Neural progenitor cell (in vitro differentiated cells): ENCODE measurements at regions not wholly inside any gene's neighbourhood (a gene's known extent, or its start where the extent isn't known, plus 50 kb on each side); places are given as distances from the start of the nearest gene placed in this dataset.

Experiments used
- DNase-seq: peaks from one replicate; pipeline ENCODE4 v3.0.0-alpha.2; 2016; ENCODE audit warnings: low spot score
- H2AFZ ChIP-seq: fragments of 200-600 bp; sonication (generic); replicated peaks from 2 replicates; pipeline ENCODE4 v1.6.1; 2016; ENCODE audit warnings: antibody characterized with exemption
- H3F3A ChIP-seq: fragments of 200-600 bp; sonication (generic); 2 replicates; pipeline ENCODE4 v1.6.1; 2016; ENCODE audit warnings: antibody characterized with exemption, low read depth
- H3K27ac ChIP-seq: fragments of 200-600 bp; sonication (generic); 2 replicates; pipeline ENCODE4 v1.5.1; 2016; ENCODE audit warnings: mild to moderate bottlenecking
- H3K27me3 ChIP-seq: fragments of 200-600 bp; sonication (generic); 2 replicates; pipeline ENCODE4 v1.6.1; 2016; ENCODE audit warnings: mild to moderate bottlenecking, moderate library complexity
- H3K36me3 ChIP-seq: fragments of 200-600 bp; sonication (generic); 2 replicates; pipeline ENCODE4 v1.5.1; 2016
- H3K4me1 ChIP-seq: fragments of 200-600 bp; sonication (generic); 2 replicates; pipeline ENCODE4 v1.6.1; 2016; ENCODE audit warnings: mixed run types
- H3K4me2 ChIP-seq: fragments of 200-600 bp; sonication (generic); 2 replicates; pipeline ENCODE4 v1.6.1; 2016
- H3K4me3 ChIP-seq: fragments of 200-600 bp; sonication (generic); 2 replicates; pipeline ENCODE4 v1.5.1; 2016
- H3K79me2 ChIP-seq: fragments of 200-600 bp; sonication (generic); 2 replicates; pipeline ENCODE4 v1.6.1; 2016; ENCODE audit warnings: low read depth
- H3K9ac ChIP-seq: fragments of 200-600 bp; sonication (generic); 2 replicates; pipeline ENCODE4 v1.6.1; 2016
- H3K9me3 ChIP-seq: fragments of 200-600 bp; sonication (generic); 2 replicates; pipeline ENCODE4 v1.5.1; 2016; ENCODE audit warnings: low read depth
- H4K20me1 ChIP-seq: fragments of 200-600 bp; sonication (generic); 2 replicates; pipeline ENCODE4 v1.6.1; 2016; ENCODE audit warnings: low read depth
- H3K27ac Mint-ChIP-seq: 3 replicates; pipeline ENCODE4 v1.8.0; 2021; ENCODE audit warnings: mixed read lengths
- H3K27me3 Mint-ChIP-seq: 2 replicates; pipeline ENCODE4 v1.8.0; 2022; ENCODE audit warnings: low read depth, mild to moderate bottlenecking, inconsistent platforms, moderate library complexity, mixed read lengths; ENCODE audit not compliant: insufficient read depth
- H3K36me3 Mint-ChIP-seq: 3 replicates; pipeline ENCODE4 v1.8.0; 2021; ENCODE audit warnings: mixed read lengths
- H3K4me1 Mint-ChIP-seq: 3 replicates; pipeline ENCODE4 v1.8.0; 2021; ENCODE audit warnings: mixed read lengths
- H3K4me3 Mint-ChIP-seq: 3 replicates; pipeline ENCODE4 v1.8.0; 2021; ENCODE audit warnings: mild to moderate bottlenecking, moderate library complexity, mixed read lengths
- H3K9me3 Mint-ChIP-seq: 3 replicates; pipeline ENCODE4 v1.8.0; 2020; ENCODE audit warnings: mixed read lengths
- EZH2 ChIP-seq: fragments of 200-600 bp; sonication (generic); IDR thresholded peaks from 2 replicates; pipeline ENCODE4 v1.6.1; 2017; ENCODE audit warnings: antibody characterized with exemption, mild to moderate bottlenecking, moderate library complexity
- EZH2phosphoT487 ChIP-seq: fragments of 200-600 bp; sonication (generic); IDR thresholded peaks from 2 replicates; pipeline ENCODE4 v1.6.1; 2017; ENCODE audit warnings: antibody characterized with exemption
- TF ChIP-seq, protein P1 (sequence below): fragments of 200-600 bp; sonication (generic); IDR thresholded peaks from 2 replicates; pipeline ENCODE4 v1.5.1; 2017; ENCODE audit warnings: antibody characterized with exemption, mild to moderate bottlenecking

DNA sequence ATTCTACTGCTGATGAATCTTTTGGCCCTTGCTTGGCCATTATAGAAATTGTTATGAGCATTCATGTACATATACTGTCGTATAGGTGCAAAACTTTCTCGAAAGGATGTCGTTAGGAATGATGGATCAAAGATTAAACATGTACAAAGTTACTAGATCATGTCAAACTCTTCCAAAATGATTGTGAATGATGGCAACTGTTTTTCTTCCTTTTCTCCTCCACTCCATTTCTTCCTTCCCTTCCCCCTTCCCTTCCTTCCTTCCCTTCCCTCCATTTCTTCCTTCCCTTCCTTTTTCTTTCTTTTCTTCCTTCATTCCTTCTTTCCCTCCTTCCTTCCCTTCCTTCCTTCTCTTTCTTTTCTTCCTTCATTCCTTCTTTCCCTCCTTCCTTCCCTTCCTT is 973.9 kb downstream of the CDH11 start:
- no peak overlapping the region for H3K4me2 ChIP-seq
- Mint-ChIP-seq H3K4me1 (peaks cover 6% of the 10 kb centered on the region), H3K9me3 (no peaks in the 10 kb centered on the region), H3K27ac (no peak overlapping the region), H3K36me3 (no peaks in the 10 kb centered on the region), H3K4me3 (no peak overlapping the region), H3K27me3 (no peaks in the 10 kb centered on the region)
- TF ChIP-seq EZH2phosphoT487 = no peak
- no peak for TF ChIP-seq EZH2
- TF ChIP-seq, protein P1, sequence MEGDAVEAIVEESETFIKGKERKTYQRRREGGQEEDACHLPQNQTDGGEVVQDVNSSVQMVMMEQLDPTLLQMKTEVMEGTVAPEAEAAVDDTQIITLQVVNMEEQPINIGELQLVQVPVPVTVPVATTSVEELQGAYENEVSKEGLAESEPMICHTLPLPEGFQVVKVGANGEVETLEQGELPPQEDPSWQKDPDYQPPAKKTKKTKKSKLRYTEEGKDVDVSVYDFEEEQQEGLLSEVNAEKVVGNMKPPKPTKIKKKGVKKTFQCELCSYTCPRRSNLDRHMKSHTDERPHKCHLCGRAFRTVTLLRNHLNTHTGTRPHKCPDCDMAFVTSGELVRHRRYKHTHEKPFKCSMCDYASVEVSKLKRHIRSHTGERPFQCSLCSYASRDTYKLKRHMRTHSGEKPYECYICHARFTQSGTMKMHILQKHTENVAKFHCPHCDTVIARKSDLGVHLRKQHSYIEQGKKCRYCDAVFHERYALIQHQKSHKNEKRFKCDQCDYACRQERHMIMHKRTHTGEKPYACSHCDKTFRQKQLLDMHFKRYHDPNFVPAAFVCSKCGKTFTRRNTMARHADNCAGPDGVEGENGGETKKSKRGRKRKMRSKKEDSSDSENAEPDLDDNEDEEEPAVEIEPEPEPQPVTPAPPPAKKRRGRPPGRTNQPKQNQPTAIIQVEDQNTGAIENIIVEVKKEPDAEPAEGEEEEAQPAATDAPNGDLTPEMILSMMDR = no peak
- no peak for DNase-seq
- H3F3A ChIP-seq = no peaks in the 10 kb centered on the region
- no peaks in the 10 kb centered on the region for H3K36me3 ChIP-seq
- H3K4me3 ChIP-seq = no peak overlapping the region
- H3K4me1 ChIP-seq = no peaks in the 10 kb centered on the region
- no peaks in the 10 kb centered on the region for H3K9me3 ChIP-seq
- no peaks in the 10 kb centered on the region for H3K27me3 ChIP-seq
- H3K79me2 ChIP-seq = no peaks in the 10 kb centered on the region
- H4K20me1 ChIP-seq = no peaks in the 10 kb centered on the region
- no peak overlapping the region for H3K9ac ChIP-seq
- no peak overlapping the region for H3K27ac ChIP-seq
- H2AFZ ChIP-seq = no peak overlapping the region

DNA sequence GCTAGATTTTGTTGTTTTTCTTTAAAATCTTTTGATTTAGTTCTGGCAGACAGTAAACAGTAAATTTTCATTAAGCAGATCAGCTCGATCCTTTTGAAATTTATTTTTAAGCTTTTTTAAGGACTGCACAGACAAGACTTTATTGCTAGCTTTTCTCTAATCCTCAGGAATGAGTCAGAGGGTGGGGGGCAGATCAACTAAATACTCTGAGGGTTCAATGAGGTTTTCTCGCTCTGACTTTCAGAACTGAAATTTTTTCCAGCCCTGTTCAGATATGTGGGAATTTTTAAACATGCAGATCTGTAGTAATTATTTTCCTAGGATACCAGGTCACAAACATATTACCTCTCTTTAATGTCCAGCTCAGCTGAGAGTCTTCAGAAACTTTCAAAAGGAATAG is 977.2 kb downstream of the CDH11 start:
- H3K36me3 Mint-ChIP-seq = no peaks in the 10 kb centered on the region
- no peak overlapping the region for H3K4me3 ChIP-seq
- no peak for DNase-seq
- no peak overlapping the region for H3K27ac ChIP-seq
- H3F3A ChIP-seq = no peaks in the 10 kb centered on the region
- H3K27me3 Mint-ChIP-seq = no peaks in the 10 kb centered on the region
- H3K9me3 Mint-ChIP-seq = no peaks in the 10 kb centered on the region
- H3K9me3 ChIP-seq = no peaks in the 10 kb centered on the region
- no peaks in the 10 kb centered on the region for H3K4me1 ChIP-seq
- H4K20me1 ChIP-seq = no peaks in the 10 kb centered on the region
- no peaks in the 10 kb centered on the region for H3K79me2 ChIP-seq
- H3K9ac ChIP-seq = no peak overlapping the region
- H3K4me1 Mint-ChIP-seq = peaks cover 4% of the 10 kb centered on the region
- H3K27ac Mint-ChIP-seq = no peak overlapping the region
- no peaks in the 10 kb centered on the region for H3K27me3 ChIP-seq
- no peak overlapping the region for H2AFZ ChIP-seq
- no peaks in the 10 kb centered on the region for H3K36me3 ChIP-seq
- no peak overlapping the region for H3K4me2 ChIP-seq
- H3K4me3 Mint-ChIP-seq = no peak overlapping the region
- no peak for TF ChIP-seq EZH2phosphoT487
- TF ChIP-seq, protein P1 = no peak
- TF ChIP-seq EZH2 = no peak

DNA sequence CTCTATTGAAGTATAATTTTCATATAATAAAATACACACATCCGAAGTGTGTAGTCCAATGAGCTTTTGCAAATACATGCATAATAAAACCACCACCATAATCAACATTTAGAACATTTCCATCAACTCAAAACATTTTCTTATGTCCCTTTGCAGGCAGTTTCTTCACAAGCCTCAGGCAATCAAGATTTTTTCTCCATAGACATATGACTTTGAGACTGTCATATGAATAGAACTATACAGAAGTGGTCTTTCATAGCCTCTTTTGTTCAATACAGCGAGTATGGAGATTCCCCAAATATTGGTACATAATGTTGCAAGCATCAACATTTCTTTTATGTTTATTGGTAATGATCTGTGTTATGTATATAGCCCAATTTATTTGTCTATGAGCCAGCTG is 983.2 kb downstream of the CDH11 start:
- Histone ChIP-seq H3F3A (no peaks in the 10 kb centered on the region), H3K4me3 (no peak overlapping the region), H2AFZ (no peak overlapping the region), H3K9me3 (no peaks in the 10 kb centered on the region), H3K36me3 (no peaks in the 10 kb centered on the region), H3K27ac (no peak overlapping the region), H3K79me2 (no peaks in the 10 kb centered on the region), H4K20me1 (no peaks in the 10 kb centered on the region), H3K27me3 (no peaks in the 10 kb centered on the region), H3K4me1 (no peaks in the 10 kb centered on the region), H3K9ac (no peak overlapping the region), H3K4me2 (no peak overlapping the region)
- TF ChIP-seq EZH2 (no peak), EZH2phosphoT487 (no peak)
- TF ChIP-seq, protein P1 = no peak
- Mint-ChIP-seq H3K36me3 (no peaks in the 10 kb centered on the region), H3K27me3 (peaks cover 2% of the 10 kb centered on the region), H3K4me1 (no peaks in the 10 kb centered on the region), H3K9me3 (no peaks in the 10 kb centered on the region), H3K27ac (no peak overlapping the region), H3K4me3 (no peak overlapping the region)
- no peak for DNase-seq

DNA sequence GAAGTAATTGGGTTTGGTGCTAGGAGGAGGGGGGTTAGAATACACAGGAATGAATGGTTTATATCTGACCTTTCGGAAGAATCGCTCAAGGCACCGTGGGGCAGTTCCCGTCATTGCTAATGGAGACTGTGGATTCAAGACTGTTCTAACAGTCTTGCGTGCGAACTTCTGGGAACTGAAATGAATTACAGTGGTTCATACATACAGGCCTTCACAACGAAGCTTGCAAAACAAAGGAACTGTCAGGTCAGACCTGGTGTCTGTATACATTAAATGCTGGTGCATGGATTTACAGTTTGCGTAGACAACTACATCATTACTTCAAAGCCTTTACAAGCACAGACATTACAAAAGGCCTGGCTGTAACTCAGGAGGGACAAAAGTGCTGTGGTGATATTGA is 983.9 kb downstream of the CDH11 start:
- Histone ChIP-seq H3K36me3 (no peaks in the 10 kb centered on the region), H3K4me1 (peaks cover under 1% of the 10 kb centered on the region), H2AFZ (no peak overlapping the region), H3K9me3 (no peaks in the 10 kb centered on the region), H3K79me2 (no peaks in the 10 kb centered on the region), H3K9ac (no peak overlapping the region), H3K27me3 (no peaks in the 10 kb centered on the region), H3K4me3 (no peak overlapping the region), H3F3A (no peaks in the 10 kb centered on the region), H3K4me2 (no peak overlapping the region), H3K27ac (no peak overlapping the region), H4K20me1 (no peaks in the 10 kb centered on the region)
- Mint-ChIP-seq H3K27ac (no peak overlapping the region), H3K36me3 (no peaks in the 10 kb centered on the region), H3K9me3 (no peaks in the 10 kb centered on the region), H3K4me1 (no peaks in the 10 kb centered on the region), H3K4me3 (no peak overlapping the region), H3K27me3 (peaks cover 2% of the 10 kb centered on the region)
- DNase-seq = no peak
- TF ChIP-seq EZH2phosphoT487 (no peak), EZH2 (no peak)
- TF ChIP-seq, protein P1 = no peak
